BE2C (cell line): ENCODE measurements at regions not wholly inside any gene's neighbourhood (a gene's known extent, or its start where the extent isn't known, plus 50 kb on each side); places are given as distances from the start of the nearest gene placed in this dataset.

Source experiments
- DNase-seq: peaks from one replicate; pipeline ENCODE4 v3.0.0-alpha.2; 2020
- H3K27me3 ChIP-seq: fragments of 250-450 bp; sonication (Bioruptor Pico); 2 replicates; pipeline ENCODE4 v1.5.1; 2020; ENCODE audit warnings: mild to moderate bottlenecking
- H3K36me3 ChIP-seq: fragments of 250-450 bp; sonication (Bioruptor Pico); 2 replicates; pipeline ENCODE4 v1.5.1; 2020; ENCODE audit warnings: mild to moderate bottlenecking
- H3K4me1 ChIP-seq: fragments of 250-450 bp; sonication (Bioruptor Pico); 2 replicates; pipeline ENCODE4 v1.5.1; 2020
- H3K4me3 ChIP-seq: 2 replicates; pipeline ENCODE4 v1.5.1; 2011; ENCODE audit warnings: low read depth, low read length
- H3K9me3 ChIP-seq: fragments of 250-450 bp; sonication (Bioruptor Pico); 2 replicates; pipeline ENCODE4 v1.5.1; 2020
- CTCF ChIP-seq: IDR thresholded peaks from 2 replicates; pipeline ENCODE4 v1.5.1; 2012; ENCODE audit warnings: mild to moderate bottlenecking, low read depth, low read length

DNA sequence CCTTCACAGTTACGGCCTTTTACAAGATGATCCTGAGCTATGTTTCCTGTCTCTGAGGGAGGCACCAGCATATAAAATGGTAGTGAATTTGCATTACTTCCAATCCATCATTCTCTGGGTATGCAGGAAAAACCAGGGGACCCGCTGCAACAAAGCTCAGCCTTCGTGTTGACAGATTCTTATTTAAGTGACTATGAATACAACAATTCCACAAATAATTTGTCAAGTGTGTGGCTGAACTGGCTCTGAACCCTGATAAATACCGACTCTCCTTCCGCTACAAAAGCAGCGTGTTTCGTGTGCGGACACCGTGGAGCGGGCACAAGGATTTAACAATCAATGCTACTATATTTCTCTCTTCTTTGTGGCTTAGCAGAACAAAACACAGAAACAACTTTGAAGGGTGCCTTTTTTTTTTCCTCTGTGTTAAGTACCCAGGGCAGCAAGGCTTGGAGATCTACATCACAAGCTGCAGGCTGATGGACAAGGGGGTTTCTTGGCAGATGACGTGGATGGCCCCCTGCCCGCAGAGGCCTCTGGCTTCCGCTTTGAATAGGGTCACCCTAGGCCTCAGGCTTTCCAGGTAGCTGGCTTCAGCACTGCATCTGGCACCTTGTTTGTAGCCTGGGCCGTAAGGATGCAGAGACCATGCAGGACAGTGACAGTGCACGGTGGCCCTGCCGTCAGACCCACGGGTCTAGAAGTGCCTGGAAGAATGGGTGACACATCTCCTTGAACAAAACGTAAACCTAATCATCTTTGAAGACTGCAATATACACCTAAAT is 280.5 kb upstream of the TSHZ3 start:
- no peak for DNase-seq
- no peak for TF ChIP-seq CTCF
- H3K27me3 ChIP-seq, result no peaks in the 10 kb centered on the region
- H3K4me3 ChIP-seq, result no peak overlapping the region
- no peaks in the 10 kb centered on the region for H3K36me3 ChIP-seq
- no peaks in the 10 kb centered on the region for H3K9me3 ChIP-seq
- H3K4me1 ChIP-seq, result no peaks in the 10 kb centered on the region

- H3K27me3 ChIP-seq, result no peaks in the 10 kb centered on the region
These were observed 283.8 kb upstream of the TSHZ3 start for GRCh38 chr19:31633014-31633413.

GRCh38 chr19:31639306-31639705 is 290.1 kb upstream of the TSHZ3 start:
- H3K9me3 ChIP-seq, result no peaks in the 10 kb centered on the region
- H3K27me3 ChIP-seq, result no peaks in the 10 kb centered on the region
- no peaks in the 10 kb centered on the region for H3K4me1 ChIP-seq
- H3K36me3 ChIP-seq, result no peaks in the 10 kb centered on the region
- no peak for DNase-seq
- no peak overlapping the region for H3K4me3 ChIP-seq
- TF ChIP-seq CTCF, result no peak

More at GRCh38 chr19:31633014-31633413, 283.8 kb upstream of the TSHZ3 start:
- no peaks in the 10 kb centered on the region for H3K36me3 ChIP-seq
- H3K4me3 ChIP-seq, result no peak overlapping the region
- TF ChIP-seq CTCF, result no peak
- H3K4me1 ChIP-seq, result no peaks in the 10 kb centered on the region
- H3K9me3 ChIP-seq, result no peaks in the 10 kb centered on the region
- DNase-seq, result no peak

GRCh38 chr19:31641591-31641990 is 292.4 kb upstream of the TSHZ3 start:
- H3K9me3 ChIP-seq, result no peaks in the 10 kb centered on the region
- no peak overlapping the region for H3K4me3 ChIP-seq
- no peaks in the 10 kb centered on the region for H3K36me3 ChIP-seq
- DNase-seq, result no peak
- TF ChIP-seq CTCF, result no peak
- no peaks in the 10 kb centered on the region for H3K4me1 ChIP-seq
- no peaks in the 10 kb centered on the region for H3K27me3 ChIP-seq

- H3K27me3 ChIP-seq, result no peaks in the 10 kb centered on the region
- H3K36me3 ChIP-seq, result no peaks in the 10 kb centered on the region
- no peak overlapping the region for H3K4me3 ChIP-seq
- no peaks in the 10 kb centered on the region for H3K9me3 ChIP-seq
- no peak for DNase-seq
- TF ChIP-seq CTCF, result no peak
- H3K4me1 ChIP-seq, result no peaks in the 10 kb centered on the region
These were observed 299.1 kb upstream of the TSHZ3 start for GRCh38 chr19:31648347-31648746.

- Histone ChIP-seq H3K9me3 (no peaks in the 10 kb centered on the region), H3K36me3 (no peaks in the 10 kb centered on the region), H3K27me3 (no peaks in the 10 kb centered on the region), H3K4me1 (no peaks in the 10 kb centered on the region), H3K4me3 (no peak overlapping the region)
- no peak for DNase-seq
- TF ChIP-seq CTCF, result no peak
These were observed 307.3 kb upstream of the TSHZ3 start for GRCh38 chr19:31656507-31656906.
